ENCODE measurements at regions not wholly inside any gene's neighbourhood (a gene's known extent, or its start where the extent isn't known, plus 50 kb on each side); places are given as distances from the start of the nearest gene placed in this dataset.

DNA sequence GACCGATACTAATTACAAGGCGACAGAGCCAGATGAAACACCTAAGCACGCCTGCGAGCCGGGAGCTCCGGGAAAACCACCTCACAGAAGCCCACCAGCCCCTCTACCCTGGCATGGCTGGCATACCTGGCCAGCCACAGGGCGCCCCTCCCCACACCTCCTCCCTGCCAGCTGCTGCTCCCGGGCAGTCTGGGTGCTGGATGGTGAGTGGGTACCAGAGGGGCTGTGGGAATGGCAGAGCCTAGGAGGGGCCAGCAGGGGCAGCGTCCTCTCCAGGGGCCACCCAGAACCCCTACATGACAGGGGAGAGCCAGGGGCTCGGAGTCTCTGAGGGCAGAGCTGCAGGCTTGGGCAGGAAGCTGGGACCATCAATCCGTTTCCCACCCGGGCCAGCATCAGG is 58.7 kb upstream of the GPC1 start:
- Mint-ChIP-seq H3K27ac (no peak overlapping the region), H3K9me3 (no peaks in the 10 kb centered on the region), H3K36me3 (no peaks in the 10 kb centered on the region), H3K4me1 (no peaks in the 10 kb centered on the region), H3K4me3 (no peak overlapping the region), H3K27me3 (ENCODE audit: low read depth in 2 of 2) (peaks cover 5 to 9% of the 10 kb centered on the region in 2 donors)
- H3K27me3 ChIP-seq (ENCODE audit: control insufficient read depth, insufficient read depth, low read length): no peaks in the 10 kb centered on the region
- no peak for TF ChIP-seq CTCF (IDR thresholded peaks at IDR 0.05)
- H3K27ac ChIP-seq (ENCODE audit: low read length): no peak overlapping the region
- no peak for ATAC-seq
- H3K4me3 ChIP-seq (ENCODE audit: low read length): no peak overlapping the region
- no peaks in the 10 kb centered on the region for H3K36me3 ChIP-seq (ENCODE audit: control insufficient read depth, insufficient read depth, low read length)
- H3K9me3 ChIP-seq (ENCODE audit: control insufficient read depth, insufficient read depth, low read length): no peaks in the 10 kb centered on the region
- 73% methylated on average over 11 of the region's 12 CpGs for WGBS (ENCODE audit: insufficient coverage)
- intact Hi-C loops (cut with micrococcal nuclease): no loop called here
- H3K4me1 ChIP-seq (ENCODE audit: control insufficient read depth, insufficient read depth, low read length): no peaks in the 10 kb centered on the region
- no peak for DNase-seq

GRCh38 chr2:240377366-240377765 is 58.1 kb upstream of the GPC1 start:
- H3K4me3 Mint-ChIP-seq: no peak overlapping the region
- Histone ChIP-seq H3K9me3 (ENCODE audit: control insufficient read depth, insufficient read depth, low read length) (no peaks in the 10 kb centered on the region), H3K27me3 (ENCODE audit: control insufficient read depth, insufficient read depth, low read length) (no peaks in the 10 kb centered on the region), H3K36me3 (ENCODE audit: control insufficient read depth, insufficient read depth, low read length) (no peaks in the 10 kb centered on the region), H3K27ac (ENCODE audit: low read length) (no peak overlapping the region), H3K4me3 (ENCODE audit: low read length) (no peak overlapping the region), H3K4me1 (ENCODE audit: control insufficient read depth, insufficient read depth, low read length) (no peaks in the 10 kb centered on the region)
- WGBS (ENCODE audit: insufficient coverage): 90% methylated on average over 10 of the region's 10 CpGs
- intact Hi-C loops (cut with micrococcal nuclease): no loop called here
- H3K27me3 Mint-ChIP-seq (ENCODE audit: low read depth in 2 of 2): peaks cover 5 to 9% of the 10 kb centered on the region in 2 donors
- TF ChIP-seq CTCF (IDR thresholded peaks at IDR 0.05): no peak
- H3K4me1 Mint-ChIP-seq: no peaks in the 10 kb centered on the region
- DNase-seq (no peak), ATAC-seq (no peak)
- no peak overlapping the region for H3K27ac Mint-ChIP-seq
- H3K9me3 Mint-ChIP-seq: no peaks in the 10 kb centered on the region
- no peaks in the 10 kb centered on the region for H3K36me3 Mint-ChIP-seq

DNA sequence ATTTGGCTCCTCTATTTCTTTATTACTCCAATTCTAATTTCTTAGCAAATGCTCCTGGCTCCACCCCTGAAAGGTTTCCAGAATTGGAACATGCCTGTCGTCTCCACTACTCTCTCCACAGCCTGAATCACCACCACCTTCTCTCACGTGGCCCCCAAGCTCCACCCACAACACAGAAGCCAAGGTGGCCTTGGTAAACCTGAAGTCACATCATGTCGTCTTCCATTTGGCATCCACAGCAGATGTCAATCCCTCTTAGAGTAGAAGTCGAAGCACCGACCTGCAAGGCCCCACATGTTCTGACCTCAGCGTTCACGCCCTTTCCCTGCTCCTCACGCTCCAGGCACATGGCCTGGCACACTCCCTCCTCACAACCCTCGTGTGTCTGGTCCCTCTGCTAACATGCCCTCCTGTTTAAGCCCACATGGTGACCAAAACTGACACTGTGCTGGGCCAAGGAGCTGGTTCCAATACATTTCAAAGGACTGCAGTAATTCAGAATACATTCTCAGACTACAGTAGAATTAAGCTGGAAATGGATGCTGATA is 56.3 kb upstream of the GPC1 start:
- DNase-seq (no peak), ATAC-seq (no peak)
- WGBS (ENCODE audit: insufficient coverage): 71% methylated on average over 9 of the region's 9 CpGs
- no peaks in the 10 kb centered on the region for H3K9me3 ChIP-seq (ENCODE audit: control insufficient read depth, insufficient read depth, low read length)
- H3K4me3 ChIP-seq (ENCODE audit: low read length): no peak overlapping the region
- H3K4me1 ChIP-seq (ENCODE audit: control insufficient read depth, insufficient read depth, low read length): no peaks in the 10 kb centered on the region
- no peak overlapping the region for H3K4me3 Mint-ChIP-seq
- H3K4me1 Mint-ChIP-seq: no peaks in the 10 kb centered on the region
- H3K27me3 Mint-ChIP-seq (ENCODE audit: low read depth in 2 of 2): peaks cover 5 to 9% of the 10 kb centered on the region in 2 donors
- TF ChIP-seq CTCF (IDR thresholded peaks at IDR 0.05): no peak
- intact Hi-C loops (cut with micrococcal nuclease): no loop called here
- H3K27me3 ChIP-seq (ENCODE audit: control insufficient read depth, insufficient read depth, low read length): no peaks in the 10 kb centered on the region
- no peaks in the 10 kb centered on the region for H3K9me3 Mint-ChIP-seq
- no peak overlapping the region for H3K27ac ChIP-seq (ENCODE audit: low read length)
- no peak overlapping the region for H3K27ac Mint-ChIP-seq
- no peaks in the 10 kb centered on the region for H3K36me3 ChIP-seq (ENCODE audit: control insufficient read depth, insufficient read depth, low read length)
- H3K36me3 Mint-ChIP-seq: no peaks in the 10 kb centered on the region

GRCh38 chr2:240383099-240383758 is 52.2 kb upstream of the GPC1 start:
- WGBS (ENCODE audit: insufficient coverage): 84% methylated on average over 17 of the region's 17 CpGs
- peaks cover 2 to 9% of the 10 kb centered on the region in 2 donors for H3K27me3 Mint-ChIP-seq (ENCODE audit: low read depth in 2 of 2)
- no peaks in the 10 kb centered on the region for H3K36me3 ChIP-seq (ENCODE audit: control insufficient read depth, insufficient read depth, low read length)
- H3K9me3 ChIP-seq (ENCODE audit: control insufficient read depth, insufficient read depth, low read length): no peaks in the 10 kb centered on the region
- ATAC-seq: no peak
- no peak for TF ChIP-seq CTCF (IDR thresholded peaks at IDR 0.05)
- no peak for DNase-seq
- no peaks in the 10 kb centered on the region for H3K9me3 Mint-ChIP-seq
- no peaks in the 10 kb centered on the region for H3K36me3 Mint-ChIP-seq
- H3K4me3 Mint-ChIP-seq: no peak overlapping the region
- H3K27ac ChIP-seq (ENCODE audit: low read length): no peak overlapping the region
- no peaks in the 10 kb centered on the region for H3K27me3 ChIP-seq (ENCODE audit: control insufficient read depth, insufficient read depth, low read length)
- no peaks in the 10 kb centered on the region for H3K4me1 Mint-ChIP-seq
- H3K4me3 ChIP-seq (ENCODE audit: low read length): no peak overlapping the region
- intact Hi-C loops (cut with micrococcal nuclease): no loop called here
- no peak overlapping the region for H3K27ac Mint-ChIP-seq
- no peaks in the 10 kb centered on the region for H3K4me1 ChIP-seq (ENCODE audit: control insufficient read depth, insufficient read depth, low read length)
